NT2/D1 (cell line): ENCODE measurements at regions not wholly inside any gene's neighbourhood (a gene's known extent, or its start where the extent isn't known, plus 50 kb on each side); places are given as distances from the start of the nearest gene placed in this dataset.
"Not testable (repeated sequence)": the region's sequence is repeated elsewhere in the genome, so short reads cannot be mapped to it uniquely, and the experiment has no call there.

Experiments used
- SUZ12 ChIP-seq: IDR thresholded peaks from 2 replicates; pipeline ENCODE4 v1.6.1; 2011; ENCODE audit not compliant: insufficient read length, insufficient read depth; ENCODE audit errors: extremely low read depth
- YY1 ChIP-seq: IDR thresholded peaks from 2 replicates; pipeline ENCODE4 v1.6.1; 2011; ENCODE audit not compliant: insufficient read length, insufficient read depth
- ZNF274 ChIP-seq: IDR thresholded peaks from 2 replicates; pipeline ENCODE4 v1.6.1; 2011; ENCODE audit warnings: mild to moderate bottlenecking, low read depth, low read length

GRCh38 chr15:99470204-99470603 lies 95.6 kb upstream of the MEF2A start:
- not testable (repeated sequence) for TF ChIP-seq ZNF274, YY1, SUZ12
